H1 (cell line): ENCODE measurements at regions not wholly inside any gene's neighbourhood (a gene's known extent, or its start where the extent isn't known, plus 50 kb on each side); places are given as distances from the start of the nearest gene placed in this dataset.

Experiments used
- EGR1 ChIP-seq: IDR thresholded peaks from 2 replicates; pipeline ENCODE4 v1.6.1; 2011; ENCODE audit warnings: low read depth, low read length, borderline replicate concordance
- FOSL1 ChIP-seq: IDR thresholded peaks from 2 replicates; pipeline ENCODE4 v1.6.1; 2011; ENCODE audit warnings: mild to moderate bottlenecking, low read depth, low read length, moderate library complexity; ENCODE audit not compliant: insufficient read depth
- SAP30 ChIP-seq: fragments of 300-600 bp; sonication (generic); IDR thresholded peaks from 2 replicates; pipeline ENCODE4 v1.7.1; 2012; ENCODE audit warnings: low read length, moderate library complexity, mild to moderate bottlenecking, inconsistent platforms; ENCODE audit not compliant: insufficient read depth, insufficient replicate concordance
- TF ChIP-seq, protein P1 (sequence below), 3 experiments: IDR thresholded peaks; 1 replicate in 2 of 3; 2 replicates in 1 of 3; pipeline versions ENCODE4 v1.5.1 to v1.6.1; 2011; ENCODE audit warnings: low read length in 3 of 3, mild to moderate bottlenecking in 3 of 3, inconsistent platforms in 2 of 3, low read depth in 1 of 3, moderate library complexity in 1 of 3; ENCODE audit not compliant: insufficient read depth in 1 of 3; ENCODE audit errors: control extremely low read depth in 1 of 3

DNA sequence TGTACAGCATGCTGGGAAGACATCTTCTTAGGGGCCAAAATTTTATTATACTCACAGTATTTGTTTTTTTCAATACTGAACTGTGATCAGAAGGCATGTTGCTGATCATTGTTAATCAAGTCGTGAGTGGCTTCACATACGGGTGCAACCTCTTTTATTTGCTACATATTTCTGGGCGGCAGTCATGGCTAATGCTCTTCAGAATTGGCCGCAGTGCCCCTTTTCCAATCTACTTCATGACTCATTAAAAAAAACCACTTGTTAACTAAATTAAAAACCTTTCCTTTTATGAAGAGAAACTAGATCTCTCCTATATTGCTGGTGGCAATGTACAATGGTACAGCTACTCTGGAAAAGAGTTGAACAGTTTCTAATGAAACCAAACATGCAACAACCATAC lies 101.5 kb upstream of the C1GALT1C1 start:
- TF ChIP-seq, protein P1, sequence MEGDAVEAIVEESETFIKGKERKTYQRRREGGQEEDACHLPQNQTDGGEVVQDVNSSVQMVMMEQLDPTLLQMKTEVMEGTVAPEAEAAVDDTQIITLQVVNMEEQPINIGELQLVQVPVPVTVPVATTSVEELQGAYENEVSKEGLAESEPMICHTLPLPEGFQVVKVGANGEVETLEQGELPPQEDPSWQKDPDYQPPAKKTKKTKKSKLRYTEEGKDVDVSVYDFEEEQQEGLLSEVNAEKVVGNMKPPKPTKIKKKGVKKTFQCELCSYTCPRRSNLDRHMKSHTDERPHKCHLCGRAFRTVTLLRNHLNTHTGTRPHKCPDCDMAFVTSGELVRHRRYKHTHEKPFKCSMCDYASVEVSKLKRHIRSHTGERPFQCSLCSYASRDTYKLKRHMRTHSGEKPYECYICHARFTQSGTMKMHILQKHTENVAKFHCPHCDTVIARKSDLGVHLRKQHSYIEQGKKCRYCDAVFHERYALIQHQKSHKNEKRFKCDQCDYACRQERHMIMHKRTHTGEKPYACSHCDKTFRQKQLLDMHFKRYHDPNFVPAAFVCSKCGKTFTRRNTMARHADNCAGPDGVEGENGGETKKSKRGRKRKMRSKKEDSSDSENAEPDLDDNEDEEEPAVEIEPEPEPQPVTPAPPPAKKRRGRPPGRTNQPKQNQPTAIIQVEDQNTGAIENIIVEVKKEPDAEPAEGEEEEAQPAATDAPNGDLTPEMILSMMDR (IDR thresholded peaks at IDR 0.05; ENCODE audit: control extremely low read depth in 1 of 3, insufficient read depth in 1 of 3, low read depth in 1 of 3, low read length in 3 of 3): no peak
- TF ChIP-seq SAP30 (no peak), FOSL1 (no peak), EGR1 (no peak)
